Non-pigmented ciliary epithelial cell (primary cell): ENCODE measurements at regions not wholly inside any gene's neighbourhood (a gene's known extent, or its start where the extent isn't known, plus 50 kb on each side); places are given as distances from the start of the nearest gene placed in this dataset.
A peak's percentile ranks its signal among the peaks of the same experiment; 100 is the strongest.
"Not testable (repeated sequence)": the region's sequence is repeated elsewhere in the genome, so short reads cannot be mapped to it uniquely, and the experiment has no call there.

Source experiments
- DNase-seq: peaks from one replicate; pipeline ENCODE4 v3.0.0-alpha.2; 2010; ENCODE audit warnings: low read depth

GRCh38 chr11:91481875-91482274 is 742.7 kb upstream of the FAT3 start:
- not testable (repeated sequence) for DNase-seq

GRCh38 chr11:91470656-91471055 is 754.0 kb upstream of the FAT3 start:
- no peak for DNase-seq

DNA sequence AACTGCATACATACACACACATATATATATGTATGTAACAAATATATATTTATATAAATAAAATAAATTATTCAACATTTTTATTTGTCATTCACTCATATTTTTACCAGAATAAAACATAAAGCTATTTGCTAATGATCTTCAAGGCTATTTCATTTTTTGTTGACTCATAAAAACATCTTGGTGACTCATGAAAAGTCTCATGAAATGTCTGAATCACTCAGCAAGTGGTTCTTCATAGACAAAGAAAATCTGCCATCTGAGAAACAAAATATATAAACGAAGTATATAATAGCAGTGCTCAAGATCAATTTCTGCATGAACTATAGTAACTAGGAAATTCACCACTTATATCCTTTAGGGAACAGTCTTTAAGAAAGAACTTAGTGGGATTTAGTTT is 764.8 kb upstream of the FAT3 start:
- DNase-seq = no peak

- DNase-seq = no peak
Measured at GRCh38 chr11:91446267-91446666, 778.4 kb upstream of the FAT3 start.

GRCh38 chr11:91435694-91436395 is 788.8 kb upstream of the FAT3 start:
- no peak for DNase-seq

DNA sequence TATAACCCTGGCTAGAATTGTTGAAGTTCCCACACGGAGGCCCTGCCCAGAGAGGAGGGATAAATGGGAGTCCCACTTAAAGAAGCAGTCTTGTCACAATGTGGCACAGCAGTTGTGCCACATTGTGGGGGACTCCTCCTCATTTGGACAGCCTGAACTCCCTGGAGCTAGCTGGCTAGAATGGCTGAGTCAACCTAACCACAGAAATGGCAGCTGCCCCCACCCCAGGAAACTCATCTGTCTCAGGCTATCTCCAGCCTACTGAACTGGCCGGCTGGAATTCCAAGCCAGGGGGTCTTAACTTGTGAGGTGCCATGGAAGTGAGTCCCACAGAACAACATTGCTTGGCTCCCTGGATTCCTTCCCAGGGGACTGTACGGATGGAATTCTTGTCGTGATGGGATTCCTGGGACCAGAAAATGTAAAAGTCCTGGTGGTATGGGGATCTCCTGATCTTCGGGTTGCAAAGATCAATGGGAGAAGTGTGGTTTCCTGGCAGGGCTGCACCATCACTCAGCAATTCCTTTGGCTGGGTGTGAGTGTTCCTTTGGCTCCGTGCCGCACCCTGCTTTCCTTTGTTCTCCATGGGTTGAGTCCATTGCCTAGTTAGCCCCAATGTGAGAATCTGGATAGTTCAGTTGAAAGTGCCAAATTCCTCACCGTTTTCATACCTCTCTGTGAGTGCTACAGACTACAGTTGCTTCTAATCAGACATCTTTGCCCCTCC is 791.2 kb upstream of the FAT3 start:
- DNase-seq = no peak

DNA sequence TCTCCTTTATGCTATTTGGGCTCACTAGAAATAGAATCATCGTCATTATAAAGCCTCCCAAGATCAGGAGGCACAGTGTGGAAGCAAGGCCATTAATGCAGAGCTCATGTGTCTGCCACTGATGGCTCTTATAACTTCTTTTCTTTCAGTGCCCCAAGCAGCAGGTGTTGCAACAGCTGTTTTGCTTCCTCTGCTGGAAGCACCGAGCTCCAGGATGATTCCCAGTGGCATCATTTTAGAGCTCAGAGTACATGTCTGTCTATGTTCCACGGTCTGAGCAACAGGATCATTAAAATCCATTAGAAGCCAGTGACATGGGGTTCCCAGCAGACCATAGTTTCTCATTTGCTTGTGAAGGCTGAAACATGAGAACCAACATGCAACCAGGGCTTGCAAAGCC is 803.0 kb upstream of the FAT3 start:
- no peak for DNase-seq

DNA sequence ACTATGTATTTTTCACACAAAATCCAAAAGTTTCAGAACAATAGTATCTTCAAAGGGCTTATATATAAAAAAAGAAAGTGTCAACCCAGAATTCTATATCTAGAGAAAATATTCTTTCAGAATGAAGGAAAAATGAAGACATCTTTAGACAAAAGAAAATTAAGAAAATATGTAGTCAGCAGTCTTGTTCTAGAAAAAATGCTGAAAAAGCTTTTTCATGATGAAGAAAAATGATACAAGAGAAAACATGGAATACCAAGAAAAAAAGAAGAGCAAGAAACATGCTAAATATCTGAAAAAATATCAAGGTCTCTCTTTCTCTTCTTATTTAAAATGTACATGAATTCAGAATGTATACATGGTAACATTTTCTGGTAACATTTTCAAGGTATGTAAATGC is 816.8 kb upstream of the FAT3 start:
- DNase-seq = no peak

GRCh38 chr11:91406009-91406408 is 818.6 kb upstream of the FAT3 start:
- DNase-seq = no peak

DNA sequence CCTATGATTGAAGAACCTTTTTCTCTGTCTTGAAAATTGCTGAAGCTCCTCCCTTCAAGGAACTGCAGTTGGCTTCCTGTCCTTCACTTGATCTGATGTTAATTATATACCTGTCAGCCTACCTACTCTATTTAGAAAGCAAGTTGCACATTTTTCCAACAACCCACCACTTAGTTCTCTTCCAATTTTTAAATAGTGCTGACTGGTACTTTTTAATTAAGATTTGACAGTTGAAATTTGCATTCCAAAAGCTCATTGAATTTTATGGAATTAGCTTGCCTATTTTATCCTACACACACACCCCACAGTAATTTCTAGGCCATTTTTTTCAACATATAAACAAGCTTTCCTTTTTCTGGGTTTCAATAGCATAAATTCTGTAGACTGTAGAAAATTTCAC is 820.3 kb upstream of the FAT3 start:
- no peak for DNase-seq

- DNase-seq = no peak
Measured at GRCh38 chr11:91397134-91397468, 827.5 kb upstream of the FAT3 start.

- peak; percentile 17 for DNase-seq
Measured at GRCh38 chr11:91396236-91397133, 828.1 kb upstream of the FAT3 start.

GRCh38 chr11:91394727-91395414 is 829.7 kb upstream of the FAT3 start:
- no peak for DNase-seq

DNA sequence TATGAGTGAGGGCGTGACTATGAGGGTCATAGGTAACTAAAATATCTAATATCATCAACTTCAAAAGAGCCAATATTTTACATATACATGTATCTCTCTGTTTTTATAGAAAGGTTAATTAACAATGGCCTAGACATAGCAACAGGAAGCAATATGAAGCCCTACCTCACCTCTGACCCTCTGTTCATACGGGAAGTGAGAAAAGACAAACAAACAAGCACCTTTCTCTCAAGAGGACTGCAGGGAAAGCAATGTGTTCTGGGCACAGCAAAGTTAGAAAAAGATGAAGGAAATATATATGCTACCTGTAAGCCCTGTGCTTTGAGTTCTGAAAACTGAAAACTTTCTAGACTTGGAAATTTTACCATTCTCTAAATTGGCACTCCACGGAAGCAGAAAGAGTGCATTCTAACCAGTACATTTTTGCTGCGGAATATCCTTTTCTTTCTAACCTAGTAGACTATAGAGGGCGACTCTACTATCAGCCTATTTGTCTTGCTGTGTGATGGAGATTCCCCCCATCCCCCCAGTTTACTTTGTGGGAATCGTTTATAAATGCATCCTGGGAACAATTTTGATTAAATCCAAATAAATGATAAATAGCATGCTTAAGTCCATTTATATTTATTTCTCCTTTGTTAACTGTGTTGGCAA is 830.4 kb upstream of the FAT3 start:
- DNase-seq = no peak

- no peak for DNase-seq
Measured at GRCh38 chr11:91382946-91383345, 841.7 kb upstream of the FAT3 start.

DNA sequence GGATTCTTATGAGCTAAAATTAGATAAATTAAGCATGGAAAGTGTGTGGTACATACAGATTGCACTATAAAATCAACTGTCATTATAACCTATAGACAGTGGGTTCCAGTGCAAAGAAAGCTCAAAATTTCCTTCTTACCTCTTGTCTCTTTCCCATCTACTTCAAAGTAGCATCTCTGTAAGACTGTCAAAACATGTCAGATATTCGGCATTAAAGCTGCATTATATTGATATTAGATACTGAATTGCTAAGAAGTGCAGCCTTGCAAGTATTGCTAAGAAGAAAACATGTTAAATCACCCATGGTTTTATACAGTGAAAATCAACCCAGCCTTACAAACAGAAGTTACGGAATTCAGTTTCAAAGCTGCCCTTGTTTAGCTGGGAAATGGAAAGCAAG is 849.8 kb upstream of the FAT3 start:
- no peak for DNase-seq

- DNase-seq = no peak
Measured at GRCh38 chr11:91373497-91373896, 851.1 kb upstream of the FAT3 start.

- no peak for DNase-seq
Measured at GRCh38 chr11:91366816-91367215, 857.8 kb upstream of the FAT3 start.

DNA sequence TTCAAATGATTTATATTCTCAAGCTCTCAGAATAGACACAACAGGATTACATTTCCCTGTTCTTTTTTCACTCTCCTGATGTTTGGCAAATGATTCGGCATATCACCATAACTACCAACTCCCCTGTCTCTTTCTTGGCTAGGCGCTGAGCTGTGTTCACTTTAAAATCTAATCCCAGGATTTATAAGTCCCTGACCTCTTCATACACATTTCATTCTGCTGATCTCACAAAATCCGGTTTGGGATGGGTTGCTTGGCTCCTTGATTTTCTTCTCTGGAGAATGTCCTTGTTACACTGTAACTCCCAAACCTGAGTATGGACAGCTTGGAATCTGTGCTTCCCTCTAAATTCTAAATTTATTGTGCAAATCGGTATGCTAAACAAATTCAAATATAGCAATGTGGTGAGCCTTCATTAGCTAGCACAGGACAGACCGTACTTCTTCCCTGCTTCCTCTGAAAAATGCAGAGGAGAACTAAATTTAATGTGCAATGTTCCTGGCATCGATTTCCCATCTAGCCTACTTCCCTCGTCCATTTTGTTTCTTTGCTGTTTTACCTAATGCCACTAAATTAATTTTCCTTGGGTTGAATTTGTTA is 858.5 kb upstream of the FAT3 start:
- no peak for DNase-seq

- DNase-seq = no peak
Measured at GRCh38 chr11:91350931-91351330, 873.7 kb upstream of the FAT3 start.

- DNase-seq = no peak
Measured at GRCh38 chr11:91326751-91327150, 897.9 kb upstream of the FAT3 start.
